ENCODE measurements at regions not wholly inside any gene's neighbourhood (a gene's known extent, or its start where the extent isn't known, plus 50 kb on each side); places are given as distances from the start of the nearest gene placed in this dataset.

DNA sequence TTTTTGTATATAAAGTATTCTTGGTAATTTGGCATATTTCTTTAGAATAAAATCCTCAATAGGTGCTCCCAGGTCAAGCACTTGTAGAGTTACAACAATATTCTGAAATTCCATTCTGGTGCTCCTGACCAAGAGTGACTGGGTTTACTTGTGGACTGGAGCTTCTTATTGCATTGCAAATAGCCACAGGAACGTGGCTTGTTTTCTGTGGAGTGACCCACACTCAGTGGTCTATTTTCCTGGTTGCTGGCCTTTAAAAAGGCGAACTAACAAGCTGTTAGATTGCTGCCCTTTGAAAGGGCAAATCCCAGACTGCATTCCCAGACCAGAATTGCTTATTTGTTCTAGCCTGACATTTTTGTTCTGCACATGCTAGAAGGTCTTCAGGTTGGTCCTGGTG lies 658.8 kb upstream of the GOT2 start:
- no peak overlapping the region for H3K4me3 ChIP-seq (ENCODE audit: low read length)
- peak; percentile 11 for DNase-seq (ENCODE audit: low read depth)
- TF ChIP-seq, protein P1, sequence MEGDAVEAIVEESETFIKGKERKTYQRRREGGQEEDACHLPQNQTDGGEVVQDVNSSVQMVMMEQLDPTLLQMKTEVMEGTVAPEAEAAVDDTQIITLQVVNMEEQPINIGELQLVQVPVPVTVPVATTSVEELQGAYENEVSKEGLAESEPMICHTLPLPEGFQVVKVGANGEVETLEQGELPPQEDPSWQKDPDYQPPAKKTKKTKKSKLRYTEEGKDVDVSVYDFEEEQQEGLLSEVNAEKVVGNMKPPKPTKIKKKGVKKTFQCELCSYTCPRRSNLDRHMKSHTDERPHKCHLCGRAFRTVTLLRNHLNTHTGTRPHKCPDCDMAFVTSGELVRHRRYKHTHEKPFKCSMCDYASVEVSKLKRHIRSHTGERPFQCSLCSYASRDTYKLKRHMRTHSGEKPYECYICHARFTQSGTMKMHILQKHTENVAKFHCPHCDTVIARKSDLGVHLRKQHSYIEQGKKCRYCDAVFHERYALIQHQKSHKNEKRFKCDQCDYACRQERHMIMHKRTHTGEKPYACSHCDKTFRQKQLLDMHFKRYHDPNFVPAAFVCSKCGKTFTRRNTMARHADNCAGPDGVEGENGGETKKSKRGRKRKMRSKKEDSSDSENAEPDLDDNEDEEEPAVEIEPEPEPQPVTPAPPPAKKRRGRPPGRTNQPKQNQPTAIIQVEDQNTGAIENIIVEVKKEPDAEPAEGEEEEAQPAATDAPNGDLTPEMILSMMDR (conservative IDR thresholded peaks at IDR 0.05; ENCODE audit: low read length) = no peak

DNA sequence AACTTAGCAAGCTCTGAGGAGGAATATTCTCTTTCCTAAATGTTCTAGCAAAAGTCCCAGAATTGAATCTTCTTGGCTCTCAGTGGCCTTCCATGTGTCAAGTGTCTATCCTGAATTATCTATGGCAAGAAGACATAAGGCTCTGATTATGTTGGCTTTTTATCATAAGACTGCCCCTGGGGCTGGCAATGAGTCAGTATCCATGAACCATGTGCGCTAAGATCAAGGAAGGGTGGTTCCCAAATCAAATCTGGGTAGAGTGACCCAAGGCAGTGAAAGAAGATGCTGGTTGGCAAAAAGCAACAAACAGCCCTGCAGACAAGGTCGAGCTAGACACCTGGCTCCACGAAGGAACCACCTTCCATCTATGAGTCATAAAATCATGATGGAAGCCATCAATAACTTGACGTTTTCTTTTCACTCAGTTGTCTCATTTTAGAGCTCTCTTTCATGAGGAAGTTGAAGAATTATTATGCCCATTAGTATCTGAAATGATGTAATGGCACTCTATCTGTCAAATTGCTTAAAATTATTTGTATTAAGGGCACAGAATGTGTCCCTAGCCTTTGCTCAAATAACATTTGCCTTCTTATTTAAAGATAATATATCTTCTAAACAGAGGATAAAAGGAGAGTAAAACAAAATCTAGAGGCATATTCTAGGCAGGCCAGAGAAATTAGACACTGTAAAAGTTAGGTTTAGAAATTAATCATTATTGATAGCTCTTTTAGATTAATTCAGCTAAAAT lies 657.7 kb upstream of the GOT2 start:
- TF ChIP-seq, protein P1 (conservative IDR thresholded peaks at IDR 0.05; ENCODE audit: low read length) = no peak
- H3K4me3 ChIP-seq (ENCODE audit: low read length) = no peak overlapping the region
- no peak for DNase-seq (ENCODE audit: low read depth)

DNA sequence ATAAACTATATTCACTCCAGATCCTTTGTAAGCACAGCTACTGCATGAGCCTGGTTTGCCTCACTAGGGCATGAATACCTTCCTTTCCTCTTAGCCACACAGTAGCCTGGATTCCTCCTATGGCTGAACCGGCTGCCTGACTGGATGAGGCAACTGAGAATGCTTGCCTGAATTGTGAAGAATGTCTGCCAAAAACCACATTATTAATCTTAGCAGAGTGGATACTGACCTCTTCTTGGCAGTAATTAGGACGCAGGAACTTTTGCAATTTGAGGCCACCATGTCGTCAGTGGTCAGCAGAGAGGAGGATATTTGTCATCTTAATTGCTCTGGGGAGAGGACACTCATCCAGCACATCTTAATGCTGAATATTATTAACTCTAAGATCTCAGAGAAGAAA lies 651.8 kb upstream of the GOT2 start:
- H3K4me3 ChIP-seq (ENCODE audit: low read length) = no peak overlapping the region
- DNase-seq (ENCODE audit: low read depth) = peak; percentile 95

DNA sequence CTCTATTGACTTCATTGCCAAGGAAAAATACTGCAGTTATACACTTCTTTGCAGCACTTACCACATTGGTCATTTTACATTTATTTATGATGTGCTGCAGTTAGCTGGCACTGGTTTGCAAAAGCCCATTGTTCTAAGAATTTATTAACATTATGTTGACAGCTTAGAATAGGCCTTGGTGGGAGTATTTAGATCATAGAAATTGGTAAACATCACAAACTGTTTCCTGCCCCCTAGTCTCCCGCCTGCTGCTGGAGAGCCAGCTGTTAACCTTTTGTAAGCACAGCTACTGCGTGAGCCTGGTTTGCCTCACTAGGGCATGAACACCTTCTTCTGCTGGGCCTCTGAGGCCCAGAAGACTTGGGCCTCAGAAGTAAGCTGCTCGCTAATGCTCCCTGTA lies 651.4 kb upstream of the GOT2 start:
- TF ChIP-seq, protein P1 (conservative IDR thresholded peaks at IDR 0.05; ENCODE audit: low read length) = no peak
- no peak overlapping the region for H3K4me3 ChIP-seq (ENCODE audit: low read length)
- peak; percentile 10 for DNase-seq (ENCODE audit: low read depth)

More for the DNA sequence above, 651.8 kb upstream of the GOT2 start:
- TF ChIP-seq, protein P1 (conservative IDR thresholded peaks at IDR 0.05; ENCODE audit: low read length) = no peak

DNA sequence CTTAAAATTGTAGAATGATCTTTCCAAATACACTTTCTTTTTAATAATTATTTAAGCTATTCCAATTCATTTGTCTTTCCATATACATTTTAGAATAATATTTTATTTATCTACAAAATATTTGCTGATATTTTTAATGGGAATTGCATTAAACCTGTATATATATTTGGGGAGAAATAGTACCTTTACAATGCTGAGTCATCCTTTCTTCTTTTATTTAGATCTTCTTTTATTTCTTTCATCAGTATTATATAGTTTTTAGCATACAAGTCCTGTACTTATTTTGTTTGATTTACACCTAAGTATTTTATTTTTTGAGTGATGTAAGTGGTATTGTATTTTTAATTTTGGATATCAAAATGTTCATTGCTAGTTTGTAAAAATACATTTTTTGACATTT lies 639.5 kb upstream of the GOT2 start:
- DNase-seq (ENCODE audit: low read depth) = no peak
- no peak overlapping the region for H3K4me3 ChIP-seq (ENCODE audit: low read length)
- TF ChIP-seq, protein P1 (conservative IDR thresholded peaks at IDR 0.05; ENCODE audit: low read length) = no peak

DNA sequence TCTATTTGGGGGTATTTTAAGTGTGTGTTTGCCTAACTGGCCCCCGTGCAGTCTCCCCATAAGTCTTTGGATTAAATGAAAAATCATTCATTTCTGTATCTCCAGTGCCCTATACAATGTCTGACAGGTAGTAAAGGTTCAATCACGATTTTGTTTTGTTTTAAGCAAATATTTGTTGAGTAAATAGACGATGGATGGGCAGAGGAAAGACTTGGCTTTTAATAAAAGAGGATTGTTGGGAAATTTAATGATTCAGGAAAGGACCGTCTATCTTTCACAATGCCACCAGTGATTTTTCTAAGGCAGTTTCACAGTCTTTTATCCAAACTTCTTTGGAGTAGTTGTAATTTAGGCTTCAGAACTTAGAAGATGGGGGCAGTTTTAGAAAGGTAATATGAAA lies 636.6 kb upstream of the GOT2 start:
- TF ChIP-seq, protein P1 (conservative IDR thresholded peaks at IDR 0.05; ENCODE audit: low read length) = no peak
- no peak for DNase-seq (ENCODE audit: low read depth)
- H3K4me3 ChIP-seq (ENCODE audit: low read length) = no peak overlapping the region

DNA sequence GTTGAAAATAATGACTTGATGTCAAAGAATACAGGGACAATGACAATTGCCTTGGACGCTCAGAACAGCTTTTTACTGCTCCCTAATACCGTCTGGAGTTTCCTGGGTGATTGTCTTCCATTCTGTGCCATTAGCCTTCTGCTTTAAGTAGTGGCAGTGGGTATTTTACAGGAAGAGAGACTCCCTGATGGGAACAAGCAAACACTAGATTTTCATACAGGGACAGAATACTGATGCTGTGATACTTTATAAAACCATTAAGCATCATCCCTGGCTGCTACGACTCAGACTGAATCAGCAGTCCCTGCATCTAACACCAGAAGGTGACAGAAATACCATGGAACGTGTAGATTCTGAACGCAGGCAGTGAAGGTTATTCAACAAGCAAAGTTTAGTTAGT lies 635.4 kb upstream of the GOT2 start:
- TF ChIP-seq, protein P1 (conservative IDR thresholded peaks at IDR 0.05; ENCODE audit: low read length) = no peak
- DNase-seq (ENCODE audit: low read depth) = no peak
- no peak overlapping the region for H3K4me3 ChIP-seq (ENCODE audit: low read length)

Measured in AG10803 (cell line).